ENCODE measurements at regions not wholly inside any gene's neighbourhood (a gene's known extent, or its start where the extent isn't known, plus 50 kb on each side); places are given as distances from the start of the nearest gene placed in this dataset.
"Not testable (repeated sequence)": the region's sequence is repeated elsewhere in the genome, so short reads cannot be mapped to it uniquely, and the experiment has no call there.

GRCh38 chr15:96213896-96214295, 116.6 kb upstream of the NR2F2 start:
- DNase-seq, result no peak

DNA sequence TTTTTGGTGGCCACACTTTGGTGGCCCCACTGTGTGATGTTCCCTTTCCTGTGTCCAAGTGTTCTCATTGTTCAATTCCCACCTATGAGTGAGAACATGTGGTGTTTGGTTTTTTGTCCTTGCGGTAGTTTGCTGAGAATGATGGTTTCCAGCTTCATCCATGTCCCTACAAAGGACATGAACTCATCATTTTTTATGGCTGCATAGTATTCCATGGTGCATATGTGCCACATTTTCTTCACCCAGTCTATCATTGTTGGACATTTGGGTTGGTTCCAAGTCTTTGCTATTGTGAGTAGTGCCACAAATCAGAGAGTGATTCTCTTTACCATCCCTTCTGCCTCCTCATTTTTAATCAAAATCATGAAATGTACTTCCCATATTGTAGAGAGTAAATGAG, 114.0 kb upstream of the NR2F2 start:
- DNase-seq, result not testable (repeated sequence)

GRCh38 chr15:96217983-96218382, 112.5 kb upstream of the NR2F2 start:
- no peak for DNase-seq

GRCh38 chr15:96218623-96219455, 111.7 kb upstream of the NR2F2 start:
- DNase-seq, result no peak

DNA sequence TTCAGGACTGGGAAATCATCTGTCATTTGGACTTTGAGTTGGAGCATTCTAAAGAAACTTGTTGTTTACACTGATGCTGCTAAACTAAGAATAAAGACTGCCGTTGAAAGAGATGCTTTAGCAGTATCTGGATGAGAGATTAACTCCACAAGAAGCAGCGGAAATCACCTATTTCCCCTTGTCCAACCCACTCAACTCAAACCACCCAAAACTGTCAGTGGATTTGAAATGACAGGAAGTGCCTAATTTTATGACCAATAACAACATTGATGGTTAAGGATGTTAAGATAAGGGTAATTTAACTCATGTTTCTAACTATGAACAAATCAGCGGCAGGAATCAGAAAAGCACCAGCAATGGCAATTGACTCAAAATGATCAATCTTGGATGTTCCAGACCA, 110.8 kb upstream of the NR2F2 start:
- DNase-seq, result no peak

- DNase-seq, result no peak
These were observed 109.8 kb upstream of the NR2F2 start for GRCh38 chr15:96220657-96221056.

DNA sequence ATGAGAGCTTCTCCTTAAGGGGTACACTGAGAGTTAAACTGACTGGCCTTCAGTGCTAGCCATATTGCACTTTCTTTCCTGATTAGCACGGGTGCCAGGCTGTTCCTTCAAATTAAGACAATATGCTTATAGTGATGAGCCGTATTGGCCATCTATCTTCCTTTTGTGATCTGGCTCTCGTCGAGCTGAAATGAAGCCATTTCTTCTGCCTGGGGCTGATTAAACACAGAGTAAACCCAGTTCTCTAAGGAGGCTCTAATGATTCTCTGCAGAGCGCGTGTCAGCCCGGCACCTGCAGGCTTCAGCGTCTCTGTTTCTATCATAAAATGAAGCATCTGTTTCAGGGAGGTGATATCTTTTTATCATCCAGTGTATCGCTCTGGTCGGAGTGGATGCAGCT, 107.5 kb upstream of the NR2F2 start:
- no peak for DNase-seq

DNA sequence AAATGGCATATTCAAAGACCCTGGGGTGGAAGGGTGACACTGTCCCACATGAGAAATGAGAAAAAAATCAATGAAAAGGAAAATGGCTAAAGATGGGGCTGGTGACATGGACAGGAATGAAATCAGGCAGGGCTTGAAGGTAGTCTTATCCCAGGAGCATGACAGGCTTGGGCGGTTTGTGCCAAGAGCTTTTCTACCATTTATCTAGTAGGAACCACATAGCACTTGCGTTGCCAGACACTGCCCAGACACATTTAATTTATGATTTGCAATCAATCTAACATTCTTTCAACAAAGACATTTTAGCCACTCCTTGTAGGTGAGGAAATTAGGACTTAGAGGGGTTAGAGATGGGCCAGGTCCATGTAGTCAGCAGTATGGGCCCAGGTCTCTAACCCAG, 106.6 kb upstream of the NR2F2 start:
- no peak for DNase-seq

DNA sequence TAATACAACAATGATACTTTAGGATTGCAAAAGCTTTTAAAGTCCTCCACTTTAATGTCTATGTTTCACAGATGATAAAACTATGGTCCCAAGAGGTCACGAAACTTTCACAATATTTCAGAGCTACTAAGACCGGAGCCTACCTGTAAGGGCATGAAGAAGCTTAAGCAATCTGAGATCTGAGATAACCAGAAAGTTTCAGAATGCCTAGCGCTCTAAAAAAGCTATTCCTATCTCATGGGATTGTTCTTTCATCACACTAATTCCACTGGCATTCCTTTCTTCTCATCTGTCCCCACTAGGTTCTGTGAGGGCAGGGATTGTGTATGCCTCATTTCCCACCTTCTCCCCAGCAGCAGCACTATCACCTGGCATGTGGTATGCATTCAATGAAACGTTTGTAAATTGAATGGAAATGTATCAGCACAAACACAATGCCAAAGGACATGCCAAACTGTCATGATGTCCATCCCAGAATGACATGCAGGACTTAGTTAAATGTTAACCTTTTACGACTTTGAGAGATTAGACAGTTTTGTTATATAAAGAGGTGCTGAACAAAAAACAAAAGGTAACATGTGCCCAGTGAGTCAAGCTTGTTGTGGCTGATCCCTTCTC, 104.7 kb upstream of the NR2F2 start:
- no peak for DNase-seq

GRCh38 chr15:96230526-96231181, 99.8 kb upstream of the NR2F2 start:
- no peak for DNase-seq

DNA sequence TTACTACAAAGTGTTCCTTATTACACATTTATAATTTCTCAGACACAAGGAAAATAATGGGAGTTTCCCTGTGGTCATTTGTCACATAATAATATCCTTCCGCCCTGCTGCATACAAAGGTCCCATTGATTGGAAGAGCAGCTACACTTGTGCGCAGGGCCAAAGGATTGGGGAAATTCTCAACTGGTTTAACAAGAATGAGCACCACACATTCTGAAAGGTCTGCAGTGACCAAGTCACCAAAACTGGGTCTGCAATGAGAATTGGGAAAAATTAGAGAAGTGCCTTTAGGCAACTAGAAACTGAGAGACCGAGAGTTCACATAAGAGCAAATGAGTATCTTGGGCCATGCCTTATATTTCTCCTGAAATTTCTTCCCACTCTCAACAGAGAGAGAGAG, 98.2 kb upstream of the NR2F2 start:
- DNase-seq, result no peak

GRCh38 chr15:96234109-96234892, 96.2 kb upstream of the NR2F2 start:
- no peak for DNase-seq

DNA sequence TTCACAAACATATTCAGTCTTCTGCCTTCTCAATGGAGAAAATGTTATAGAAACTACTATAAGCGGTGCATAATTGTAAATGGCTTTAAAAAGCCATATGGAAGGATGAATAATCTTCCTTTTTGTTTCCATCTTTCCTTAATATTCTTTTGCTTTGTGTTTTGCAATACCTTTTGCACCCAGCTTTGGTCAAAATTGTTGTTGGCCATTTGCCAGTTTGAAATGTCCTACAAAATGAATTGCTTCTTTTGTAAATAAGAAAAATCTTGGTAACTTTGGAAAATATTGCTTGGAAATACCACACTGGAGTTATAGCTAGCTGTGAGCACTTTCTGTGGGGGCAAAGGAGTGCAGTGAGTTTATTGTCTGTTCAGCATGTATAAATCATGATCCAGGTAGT, 93.5 kb upstream of the NR2F2 start:
- no peak for DNase-seq

- no peak for DNase-seq
These were observed 87.7 kb upstream of the NR2F2 start for GRCh38 chr15:96242761-96243160.

- DNase-seq, result no peak
These were observed 86.8 kb upstream of the NR2F2 start for GRCh38 chr15:96243701-96244100.

DNA sequence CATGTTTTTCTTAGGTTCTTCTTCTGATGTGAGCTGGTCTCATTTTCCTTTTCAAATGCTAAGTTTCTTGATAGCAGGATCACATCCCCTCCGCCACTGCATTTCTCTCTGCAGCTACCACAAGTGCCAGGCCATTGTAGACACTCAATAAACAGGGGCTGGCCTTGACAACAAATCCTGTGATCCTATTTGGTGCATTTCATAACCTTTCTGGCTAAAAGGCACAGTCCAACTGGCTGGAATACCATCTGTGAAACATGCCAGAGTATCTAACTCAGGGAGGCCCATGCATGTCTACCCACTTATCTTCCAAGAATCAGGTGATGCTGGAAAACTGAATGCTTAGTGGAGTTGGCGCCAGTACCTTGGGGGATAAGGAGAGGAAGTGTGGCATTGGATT, 85.2 kb upstream of the NR2F2 start:
- DNase-seq, result no peak

DNA sequence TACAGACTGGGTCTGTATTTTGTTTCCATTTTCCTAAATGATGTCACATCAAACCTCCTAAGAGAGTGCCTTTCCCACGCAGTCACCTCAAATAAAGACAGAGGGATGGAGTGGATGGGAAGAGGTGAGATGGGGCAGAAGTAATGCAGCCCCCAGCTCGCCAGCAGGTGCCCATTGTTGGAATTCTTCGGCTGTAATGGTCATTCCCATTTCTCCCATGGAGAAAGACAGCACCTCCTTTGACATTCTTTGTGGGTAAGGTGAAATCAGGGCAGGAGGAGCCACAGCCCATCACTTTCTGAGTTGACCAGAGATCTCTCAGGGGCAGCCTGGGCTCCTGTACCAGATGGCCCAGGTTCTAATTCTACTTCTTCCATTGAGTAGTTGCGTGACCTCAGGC, 84.4 kb upstream of the NR2F2 start:
- DNase-seq, result no peak

- DNase-seq, result no peak
These were observed 82.7 kb upstream of the NR2F2 start for GRCh38 chr15:96247621-96248305.

GRCh38 chr15:96252148-96252547, 78.4 kb upstream of the NR2F2 start:
- DNase-seq, result no peak

DNA sequence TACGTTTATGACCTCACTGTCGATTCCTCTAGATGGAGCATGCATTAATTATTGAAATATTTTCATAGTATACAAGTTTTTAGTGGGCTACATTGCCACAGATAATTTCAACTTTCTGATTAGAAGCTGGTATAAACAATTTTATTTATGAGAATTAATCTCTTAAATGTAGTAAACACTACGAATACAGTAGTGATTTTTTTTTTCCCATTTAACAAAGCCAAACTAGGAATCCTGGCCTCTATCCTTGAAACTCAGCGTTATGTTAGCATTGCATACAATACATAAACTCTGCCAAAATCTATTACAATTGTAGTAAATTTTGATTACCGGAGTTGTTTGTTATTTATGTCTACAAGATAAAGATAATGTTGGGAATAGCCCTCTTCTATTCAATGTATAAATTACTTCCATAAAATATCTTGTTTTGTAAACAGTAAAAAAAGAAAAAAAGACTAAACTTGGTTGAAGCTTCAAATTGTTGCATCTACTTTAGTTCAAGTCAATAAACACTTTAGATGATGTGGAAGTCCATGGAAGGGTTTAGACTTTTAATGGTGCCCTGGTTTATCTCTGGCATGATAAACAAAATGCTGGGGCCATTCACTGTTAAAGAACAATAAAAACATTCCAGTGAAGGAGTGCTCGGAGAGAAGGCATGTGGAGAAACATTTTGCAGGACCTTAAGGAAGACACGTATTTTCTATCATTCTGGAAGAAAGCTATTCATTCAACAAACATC, 77.3 kb upstream of the NR2F2 start:
- DNase-seq, result no peak

- DNase-seq, result no peak
These were observed 76.3 kb upstream of the NR2F2 start for GRCh38 chr15:96254173-96254572.

All from renal pelvis (tissue), 1 donor.